Glutamatergic neuron (in vitro differentiated cells): ENCODE measurements at regions not wholly inside any gene's neighbourhood (a gene's known extent, or its start where the extent isn't known, plus 50 kb on each side); places are given as distances from the start of the nearest gene placed in this dataset.
A peak's percentile ranks its signal among the peaks of the same experiment; 100 is the strongest.

ENCODE experiments used
- DNase-seq: peaks from one replicate; pipeline ENCODE4 v3.0.0; 2022
- H3K27ac Mint-ChIP-seq: one replicate; pipeline ENCODE4 v1.8.0; 2020; ENCODE audit warnings: mild to moderate bottlenecking, mixed read lengths, inconsistent platforms; ENCODE audit not compliant: unreplicated experiment
- H3K27me3 Mint-ChIP-seq: one replicate; pipeline ENCODE4 v1.8.0; 2020; ENCODE audit warnings: mild to moderate bottlenecking, moderate library complexity, mixed read lengths, inconsistent platforms; ENCODE audit not compliant: unreplicated experiment
- H3K36me3 Mint-ChIP-seq: one replicate; pipeline ENCODE4 v1.8.0; 2020; ENCODE audit warnings: mild to moderate bottlenecking, mixed read lengths, inconsistent platforms; ENCODE audit not compliant: unreplicated experiment
- H3K4me1 Mint-ChIP-seq: one replicate; pipeline ENCODE4 v1.8.0; 2020; ENCODE audit warnings: mild to moderate bottlenecking, low read depth, mixed read lengths, inconsistent platforms; ENCODE audit not compliant: unreplicated experiment
- H3K4me3 Mint-ChIP-seq: one replicate; pipeline ENCODE4 v1.8.0; 2020; ENCODE audit warnings: mild to moderate bottlenecking, mixed read lengths, inconsistent platforms; ENCODE audit not compliant: unreplicated experiment
- H3K9me3 Mint-ChIP-seq: one replicate; pipeline ENCODE4 v1.8.0; 2020; ENCODE audit warnings: mild to moderate bottlenecking, moderate library complexity, mixed read lengths, inconsistent platforms; ENCODE audit not compliant: unreplicated experiment
- TF ChIP-seq, protein P1 (sequence below): fragments of 200-600 bp; sonication (generic); IDR thresholded peaks from one replicate; pipeline ENCODE4 v1.5.0; 2021; ENCODE audit not compliant: partially characterized antibody, unreplicated experiment

DNA sequence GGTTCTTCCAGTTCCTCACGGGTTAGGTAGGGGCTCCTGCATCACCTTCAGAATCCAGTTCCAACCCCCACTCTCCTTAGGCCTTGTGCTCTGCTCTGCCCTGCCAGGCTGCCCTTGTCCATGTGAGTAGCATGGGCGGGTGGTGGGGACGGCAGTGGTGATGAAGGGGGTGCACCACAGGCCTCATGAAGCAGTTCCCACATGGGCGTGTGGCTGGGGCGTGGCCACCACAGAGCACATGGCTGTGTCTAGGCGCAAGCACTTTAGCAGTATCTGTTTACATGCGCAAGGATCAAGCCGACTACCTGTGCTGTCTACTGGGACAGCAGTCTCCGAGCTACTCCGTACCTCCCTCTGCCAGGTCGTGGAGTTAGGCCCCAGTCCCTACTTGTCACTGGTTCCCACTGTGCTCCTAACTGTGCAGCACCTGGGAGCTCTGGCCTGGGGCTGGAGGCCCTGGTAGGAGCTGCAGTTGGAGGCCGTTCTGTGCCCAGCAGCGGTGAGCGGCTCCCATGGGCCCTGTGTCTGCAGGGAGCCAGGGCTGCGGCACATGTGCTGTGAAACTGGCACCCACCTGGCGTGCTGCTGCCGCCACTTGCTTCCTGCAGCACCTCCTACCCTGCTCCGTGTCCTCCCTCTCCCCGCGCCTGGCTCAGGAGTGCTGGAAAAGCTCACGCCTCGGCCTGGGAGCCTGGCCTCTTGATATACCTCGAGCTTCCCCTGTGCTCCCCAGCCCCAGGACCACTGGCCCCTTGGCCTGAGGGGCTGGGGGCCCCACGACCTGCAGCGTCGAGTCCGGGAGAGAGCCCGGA lies 53.5 kb downstream of the PLXNA1 start:
- H3K4me1 Mint-ChIP-seq, result peaks cover 10% of the 10 kb centered on the region
- H3K27ac Mint-ChIP-seq, result peak overlapping the region; percentile 10
- TF ChIP-seq, protein P1, sequence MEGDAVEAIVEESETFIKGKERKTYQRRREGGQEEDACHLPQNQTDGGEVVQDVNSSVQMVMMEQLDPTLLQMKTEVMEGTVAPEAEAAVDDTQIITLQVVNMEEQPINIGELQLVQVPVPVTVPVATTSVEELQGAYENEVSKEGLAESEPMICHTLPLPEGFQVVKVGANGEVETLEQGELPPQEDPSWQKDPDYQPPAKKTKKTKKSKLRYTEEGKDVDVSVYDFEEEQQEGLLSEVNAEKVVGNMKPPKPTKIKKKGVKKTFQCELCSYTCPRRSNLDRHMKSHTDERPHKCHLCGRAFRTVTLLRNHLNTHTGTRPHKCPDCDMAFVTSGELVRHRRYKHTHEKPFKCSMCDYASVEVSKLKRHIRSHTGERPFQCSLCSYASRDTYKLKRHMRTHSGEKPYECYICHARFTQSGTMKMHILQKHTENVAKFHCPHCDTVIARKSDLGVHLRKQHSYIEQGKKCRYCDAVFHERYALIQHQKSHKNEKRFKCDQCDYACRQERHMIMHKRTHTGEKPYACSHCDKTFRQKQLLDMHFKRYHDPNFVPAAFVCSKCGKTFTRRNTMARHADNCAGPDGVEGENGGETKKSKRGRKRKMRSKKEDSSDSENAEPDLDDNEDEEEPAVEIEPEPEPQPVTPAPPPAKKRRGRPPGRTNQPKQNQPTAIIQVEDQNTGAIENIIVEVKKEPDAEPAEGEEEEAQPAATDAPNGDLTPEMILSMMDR, result no peak
- peak; percentile 14 for DNase-seq
- no peak overlapping the region for H3K4me3 Mint-ChIP-seq
- peaks cover 4% of the 10 kb centered on the region for H3K27me3 Mint-ChIP-seq
- no peaks in the 10 kb centered on the region for H3K36me3 Mint-ChIP-seq
- peaks cover 16% of the 10 kb centered on the region for H3K9me3 Mint-ChIP-seq

DNA sequence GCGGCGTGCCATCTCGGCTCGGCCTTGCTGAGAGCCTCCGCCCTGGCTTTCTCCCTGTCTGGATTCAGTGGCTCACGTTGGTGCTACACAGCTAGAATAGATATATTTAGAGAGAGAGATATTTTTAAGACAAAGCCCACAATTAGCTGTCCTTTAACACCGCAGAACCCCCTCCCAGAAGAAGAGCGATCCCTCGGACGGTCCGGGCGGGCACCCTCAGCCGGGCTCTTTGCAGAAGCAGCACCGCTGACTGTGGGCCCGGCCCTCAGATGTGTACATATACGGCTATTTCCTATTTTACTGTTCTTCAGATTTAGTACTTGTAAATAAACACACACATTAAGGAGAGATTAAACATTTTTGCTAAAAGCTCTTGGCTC lies 54.1 kb downstream of the PLXNA1 start:
- peaks cover 10% of the 10 kb centered on the region for H3K4me1 Mint-ChIP-seq
- peaks cover 3% of the 10 kb centered on the region for H3K27me3 Mint-ChIP-seq
- no peak overlapping the region for H3K4me3 Mint-ChIP-seq
- no peaks in the 10 kb centered on the region for H3K36me3 Mint-ChIP-seq
- peaks cover 16% of the 10 kb centered on the region for H3K9me3 Mint-ChIP-seq
- TF ChIP-seq, protein P1, result no peak
- peak overlapping the region; percentile 10 for H3K27ac Mint-ChIP-seq
- no peak for DNase-seq

DNA sequence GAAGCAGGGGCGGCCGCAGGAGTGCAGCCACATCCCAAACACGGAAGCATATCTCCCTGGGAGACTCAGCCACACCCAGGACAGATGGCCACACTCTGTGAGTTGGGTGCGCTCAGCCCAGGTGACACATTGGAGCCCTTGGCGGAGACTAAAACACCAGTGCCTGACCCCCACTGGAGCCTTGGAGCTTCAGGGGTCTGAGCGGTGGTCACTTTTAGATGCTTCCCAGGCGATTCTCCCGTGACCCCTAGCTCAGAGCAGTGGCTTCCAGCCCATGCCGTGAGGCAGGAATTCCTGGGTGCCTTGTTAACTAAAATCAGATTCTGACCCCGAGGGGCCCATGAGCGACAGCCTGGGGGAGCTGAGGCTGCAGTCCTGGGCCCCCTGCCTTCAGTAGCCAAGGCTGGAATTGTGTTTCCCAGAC lies 54.5 kb downstream of the PLXNA1 start:
- DNase-seq, result no peak
- Mint-ChIP-seq H3K4me3 (no peak overlapping the region), H3K36me3 (no peaks in the 10 kb centered on the region), H3K27me3 (peaks cover 3% of the 10 kb centered on the region), H3K27ac (no peak overlapping the region), H3K9me3 (peaks cover 16% of the 10 kb centered on the region), H3K4me1 (peaks cover 10% of the 10 kb centered on the region)
- TF ChIP-seq, protein P1, result no peak

DNA sequence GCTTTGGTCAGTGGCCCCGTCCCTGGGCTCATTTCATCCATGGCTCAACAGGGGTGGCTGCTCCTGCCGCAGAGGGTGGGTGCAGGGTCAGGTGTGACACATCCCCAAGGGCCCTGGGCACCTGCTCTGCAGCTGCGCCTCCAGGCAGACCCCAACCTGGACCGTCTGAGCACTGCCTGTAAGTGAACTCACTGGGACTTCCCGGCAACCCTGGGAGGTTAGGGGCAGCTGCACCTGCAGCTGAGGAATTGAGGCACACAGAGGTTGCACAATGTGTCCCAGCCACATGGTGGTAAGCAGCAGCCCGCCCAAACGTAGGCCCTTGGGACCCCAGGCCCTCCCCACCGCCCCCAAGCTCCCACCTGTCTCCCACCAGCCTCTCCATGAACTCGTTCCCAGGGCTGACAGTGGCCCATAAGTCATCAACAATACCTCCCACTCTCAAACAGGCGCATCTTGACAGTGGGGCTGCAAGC lies 55.1 kb downstream of the PLXNA1 start:
- DNase-seq, result no peak
- Mint-ChIP-seq H3K36me3 (no peaks in the 10 kb centered on the region), H3K27me3 (peaks cover 3% of the 10 kb centered on the region), H3K9me3 (peaks cover 16% of the 10 kb centered on the region), H3K4me1 (peaks cover 10% of the 10 kb centered on the region), H3K27ac (peak overlapping the region; percentile 38), H3K4me3 (no peak overlapping the region)
- TF ChIP-seq, protein P1, result no peak

DNA sequence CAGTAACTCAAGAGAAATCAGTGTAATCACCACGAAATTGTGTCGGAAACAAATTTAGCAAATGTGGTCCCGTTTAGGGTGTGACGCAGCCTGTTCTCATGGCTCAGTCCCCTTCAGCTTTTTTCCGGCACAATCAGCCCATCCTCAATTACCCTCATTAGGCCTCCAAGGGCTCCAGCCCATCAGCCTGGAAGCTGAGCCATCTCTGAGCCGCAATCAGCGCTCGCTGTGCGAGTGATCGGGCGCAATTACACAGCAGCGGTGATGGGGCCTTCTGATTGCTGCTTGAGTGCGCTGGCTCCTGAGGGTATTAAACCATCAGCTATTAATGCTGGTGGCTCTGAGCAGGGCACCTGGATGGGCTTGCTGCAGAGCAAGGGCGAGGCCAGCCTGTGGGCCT lies 55.6 kb downstream of the PLXNA1 start:
- Mint-ChIP-seq H3K27ac (peak overlapping the region; percentile 38), H3K4me1 (peaks cover 8% of the 10 kb centered on the region), H3K9me3 (peaks cover 14% of the 10 kb centered on the region), H3K36me3 (no peaks in the 10 kb centered on the region), H3K27me3 (peaks cover 3% of the 10 kb centered on the region), H3K4me3 (no peak overlapping the region)
- DNase-seq, result no peak
- TF ChIP-seq, protein P1, result no peak
